Kidney capillary endothelial cell (primary cell): ENCODE measurements at regions not wholly inside any gene's neighbourhood (a gene's known extent, or its start where the extent isn't known, plus 50 kb on each side); places are given as distances from the start of the nearest gene placed in this dataset.

Experiments used
- DNase-seq: peaks from one replicate; pipeline ENCODE4 v3.0.0-alpha.2; 2018; ENCODE audit warnings: low spot score

DNA sequence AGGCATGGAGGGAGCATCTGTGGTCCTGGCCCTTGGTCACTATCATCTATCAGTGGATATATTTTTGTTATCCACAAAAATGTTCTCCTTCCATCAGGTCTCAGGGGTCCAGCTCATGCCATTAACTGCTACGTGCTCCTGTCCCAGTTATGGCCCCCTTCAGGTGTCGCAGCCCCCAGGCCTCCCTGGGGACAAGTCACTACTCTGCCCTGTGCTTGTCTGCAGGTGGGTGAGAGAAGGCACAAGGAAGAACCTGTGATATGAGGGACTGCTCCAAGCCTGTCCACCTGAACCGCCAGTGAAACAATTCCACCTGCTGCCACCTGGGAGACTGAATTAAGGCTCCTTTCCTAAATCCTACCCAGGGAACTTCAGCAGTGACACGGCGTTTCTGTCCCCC lies 229.6 kb upstream of the ID2 start:
- DNase-seq, result no peak

DNA sequence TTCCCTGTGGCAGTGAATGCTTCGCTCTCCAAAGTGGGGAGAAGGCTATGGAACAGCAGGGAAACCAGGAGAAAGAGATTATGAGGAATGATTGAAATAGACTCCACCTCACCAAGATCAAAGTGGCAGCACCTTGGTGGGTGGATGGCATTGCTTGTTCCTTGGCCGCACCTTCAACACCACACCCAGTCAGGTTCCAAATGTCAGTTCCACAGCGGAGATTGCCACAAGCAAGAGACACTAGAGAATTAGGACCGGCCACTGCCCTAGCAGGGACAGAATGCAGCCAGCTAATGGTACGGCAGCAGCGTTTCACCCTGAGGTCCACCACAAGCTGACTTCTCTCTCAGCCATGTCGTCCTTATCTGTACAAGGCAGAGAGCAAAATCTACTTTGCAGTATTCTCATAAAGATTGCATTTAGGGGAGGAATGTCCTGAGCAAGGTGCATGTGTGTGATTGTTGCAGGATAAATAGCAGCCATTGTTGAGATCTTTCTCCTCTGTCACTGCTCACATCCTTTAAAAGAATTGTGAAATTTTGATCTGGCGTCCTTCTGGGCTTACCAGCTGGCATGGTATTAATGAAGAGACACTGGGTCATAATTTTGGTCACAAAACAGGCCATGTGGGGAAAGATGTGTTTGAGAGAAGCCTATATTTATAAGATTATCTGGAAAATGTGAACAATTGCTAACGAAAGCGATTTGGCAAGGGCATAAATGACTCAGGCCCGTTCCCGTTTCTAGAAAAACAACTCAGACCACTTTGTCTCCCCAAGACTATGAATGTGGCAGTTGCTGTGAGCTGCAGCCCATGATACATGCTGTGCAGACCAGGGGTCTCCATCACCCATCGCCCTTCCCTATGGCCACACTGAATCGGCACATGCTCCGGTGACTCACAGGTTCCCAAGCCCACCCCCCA lies 228.6 kb upstream of the ID2 start:
- no peak for DNase-seq

DNA sequence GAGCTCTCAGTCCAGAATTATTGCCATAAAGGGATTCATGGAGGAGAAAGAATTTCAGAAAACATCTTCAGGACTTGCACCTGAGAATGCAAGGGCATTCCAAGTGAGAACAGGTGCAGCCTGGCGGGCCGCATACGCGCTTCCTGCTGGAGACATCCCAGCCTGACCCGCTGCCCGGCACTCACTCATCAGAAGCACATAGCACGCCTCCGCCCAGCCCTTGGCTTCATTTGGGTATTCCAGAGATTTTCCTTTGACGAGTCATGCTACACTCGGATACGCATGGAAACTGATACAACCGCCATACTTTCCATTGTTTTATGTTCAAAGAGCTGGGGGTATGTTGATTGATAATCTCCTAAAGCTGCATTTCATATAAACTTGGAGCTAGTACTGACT lies 228.0 kb upstream of the ID2 start:
- no peak for DNase-seq

DNA sequence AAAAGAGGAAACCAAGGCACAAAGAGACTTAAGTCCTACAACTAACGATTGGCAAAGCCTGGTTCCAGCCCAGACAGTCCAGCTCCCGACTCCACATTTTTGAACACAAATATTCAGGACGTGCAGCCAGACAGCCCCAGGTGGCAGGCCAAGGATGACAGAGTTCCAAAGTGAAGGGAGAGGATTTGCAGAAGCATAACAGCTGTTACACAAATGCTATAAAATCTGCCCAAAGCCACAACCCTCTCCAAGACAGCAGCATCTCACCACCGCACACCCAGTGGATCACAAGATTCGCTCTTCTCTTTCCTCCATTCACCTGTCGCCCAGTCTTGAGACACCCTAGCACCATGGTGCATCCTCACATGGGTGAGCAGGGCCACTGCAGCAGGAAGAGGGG lies 227.1 kb upstream of the ID2 start:
- no peak for DNase-seq

DNA sequence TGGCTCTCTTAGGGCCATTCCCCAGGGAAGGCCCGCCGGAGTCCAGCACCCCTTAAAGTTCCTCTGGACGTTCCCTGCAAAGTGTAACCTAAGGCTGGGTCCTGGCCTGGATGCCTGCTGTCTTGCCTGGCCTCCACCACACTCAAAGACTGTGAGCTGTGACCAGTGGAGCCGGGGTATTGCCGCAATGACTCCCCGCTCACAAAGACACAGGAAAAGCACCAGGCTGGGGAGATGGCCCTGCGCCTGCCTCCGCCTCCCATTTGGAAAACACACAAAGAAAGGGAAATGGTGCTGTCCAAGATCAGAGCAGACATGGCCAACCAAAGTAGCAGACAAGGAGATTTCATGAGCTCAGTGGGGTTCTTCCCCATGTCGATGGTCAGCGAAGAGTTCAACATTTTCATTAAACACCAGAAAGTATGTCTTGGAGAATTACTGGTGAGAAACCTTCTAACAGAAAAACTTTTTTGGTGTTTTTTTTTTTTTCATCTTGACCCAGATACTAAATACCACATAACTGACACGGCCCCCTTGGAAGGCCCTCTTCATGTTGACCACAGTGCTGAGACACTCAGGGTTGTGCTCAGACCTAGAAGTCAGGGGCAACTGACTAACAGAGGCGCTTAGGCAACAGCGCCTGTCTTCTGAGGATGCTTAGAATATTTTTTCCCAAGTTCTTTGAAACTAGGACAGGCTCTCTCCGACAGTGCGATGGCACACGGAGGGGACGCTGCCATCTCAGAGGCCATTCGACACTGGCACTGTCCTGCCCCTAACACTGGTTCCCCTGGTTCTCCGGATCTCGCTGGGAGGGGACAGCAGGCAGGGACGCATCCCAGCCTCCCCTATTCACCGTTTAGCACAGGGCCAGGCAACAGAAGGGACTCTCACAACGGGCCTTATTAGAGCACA lies 226.4 kb upstream of the ID2 start:
- DNase-seq, result no peak

DNA sequence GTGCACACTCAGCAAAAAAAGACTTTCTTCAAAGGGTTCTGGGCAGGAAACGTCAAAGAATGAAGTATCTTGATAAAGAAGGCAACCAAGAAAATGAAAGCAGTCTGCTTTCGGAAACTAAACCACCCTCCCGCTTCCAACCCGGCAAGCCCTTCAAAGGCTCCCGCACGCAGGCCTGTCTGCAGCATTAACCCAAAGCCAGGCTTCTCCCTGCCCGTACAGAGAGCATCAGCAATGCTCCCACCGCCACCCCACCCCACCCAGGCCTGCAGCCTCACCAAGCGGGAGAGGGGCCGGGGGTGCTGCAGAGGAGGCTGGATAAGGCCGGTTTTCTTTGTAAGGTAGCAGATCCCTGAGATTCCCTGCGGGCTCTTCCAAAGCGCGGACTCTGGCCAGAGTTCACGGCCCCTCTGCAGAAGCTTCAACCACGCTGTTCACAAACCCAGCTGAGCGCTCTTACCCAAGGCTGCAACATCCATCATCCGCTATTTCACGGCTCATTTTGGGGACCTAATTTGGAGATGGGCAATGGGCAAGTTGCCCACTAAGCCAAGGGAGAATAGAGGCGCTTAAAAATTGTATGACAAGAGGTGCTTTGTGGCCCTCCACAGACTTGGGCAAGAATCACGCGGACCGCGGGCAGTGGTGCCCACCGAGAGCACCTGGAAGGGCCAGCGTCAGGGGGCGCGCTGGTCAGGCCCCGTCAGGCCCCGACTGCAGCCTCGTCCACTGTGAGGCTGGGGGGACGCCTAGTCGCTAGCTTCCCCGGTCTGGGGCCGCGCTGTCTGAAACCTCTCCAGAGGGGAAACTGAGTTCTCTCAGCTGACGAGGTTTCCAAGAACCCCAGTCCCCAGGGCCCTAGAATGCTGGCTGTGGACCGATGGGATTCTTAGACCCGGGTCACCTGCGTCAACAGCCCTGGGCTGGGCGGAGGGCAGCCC lies 225.4 kb upstream of the ID2 start:
- DNase-seq, result no peak

DNA sequence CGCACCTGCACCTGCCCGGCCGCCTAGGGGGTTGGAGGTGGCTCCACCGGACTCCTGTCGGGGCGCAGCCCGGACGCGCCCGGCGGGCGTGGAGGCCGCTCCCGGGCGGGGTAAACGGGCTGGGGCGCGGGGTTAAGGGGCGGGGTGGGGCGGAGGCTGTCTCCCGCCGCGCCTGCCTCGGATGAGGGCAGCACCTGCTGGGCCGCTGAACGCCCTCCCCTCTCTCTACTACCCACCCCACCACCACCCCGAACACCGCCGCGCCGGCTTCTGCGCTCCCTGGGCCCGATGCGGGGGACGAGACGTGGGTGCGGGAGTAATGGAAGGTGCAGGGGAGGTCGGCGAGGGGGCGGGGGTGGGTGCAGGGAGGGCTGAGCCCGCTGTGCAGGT lies 224.8 kb upstream of the ID2 start:
- no peak for DNase-seq

DNA sequence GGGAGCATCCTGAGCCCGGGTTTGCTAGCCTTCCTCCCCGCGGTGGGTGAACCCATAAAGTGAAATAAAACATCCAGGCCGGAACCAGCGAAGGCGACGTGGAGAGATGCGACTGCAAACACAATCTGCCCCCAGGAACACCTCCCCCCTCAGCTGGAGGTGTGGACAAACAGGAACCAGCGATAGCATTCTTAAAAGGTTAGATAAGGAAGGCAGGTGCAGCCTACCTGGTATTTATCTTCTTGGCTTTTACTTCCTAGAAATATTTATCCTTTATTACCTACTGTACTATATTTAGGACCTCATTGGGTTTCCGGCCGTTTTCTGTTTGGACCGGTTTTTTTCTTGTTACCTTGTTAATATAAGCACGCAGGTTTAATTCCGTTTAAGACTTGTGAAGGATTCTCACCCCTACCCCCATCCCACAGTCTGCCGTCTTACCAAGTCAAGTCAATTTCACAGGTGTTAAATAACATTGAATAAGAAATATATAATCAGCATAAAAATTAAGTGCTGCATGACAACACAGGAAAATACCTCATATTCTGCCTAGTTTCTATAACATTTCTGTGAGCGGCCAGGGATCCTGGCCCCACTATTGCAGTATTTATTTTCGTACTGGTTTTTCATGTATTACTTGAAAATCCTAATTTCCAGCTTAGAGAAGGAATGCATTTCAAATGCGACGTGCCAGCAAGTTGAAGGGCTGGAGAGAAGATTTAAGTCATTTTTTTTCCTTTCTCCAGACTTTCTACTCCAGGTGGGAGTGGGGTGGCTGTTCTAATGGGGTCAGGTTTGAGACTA lies 224.0 kb upstream of the ID2 start:
- DNase-seq, result no peak

DNA sequence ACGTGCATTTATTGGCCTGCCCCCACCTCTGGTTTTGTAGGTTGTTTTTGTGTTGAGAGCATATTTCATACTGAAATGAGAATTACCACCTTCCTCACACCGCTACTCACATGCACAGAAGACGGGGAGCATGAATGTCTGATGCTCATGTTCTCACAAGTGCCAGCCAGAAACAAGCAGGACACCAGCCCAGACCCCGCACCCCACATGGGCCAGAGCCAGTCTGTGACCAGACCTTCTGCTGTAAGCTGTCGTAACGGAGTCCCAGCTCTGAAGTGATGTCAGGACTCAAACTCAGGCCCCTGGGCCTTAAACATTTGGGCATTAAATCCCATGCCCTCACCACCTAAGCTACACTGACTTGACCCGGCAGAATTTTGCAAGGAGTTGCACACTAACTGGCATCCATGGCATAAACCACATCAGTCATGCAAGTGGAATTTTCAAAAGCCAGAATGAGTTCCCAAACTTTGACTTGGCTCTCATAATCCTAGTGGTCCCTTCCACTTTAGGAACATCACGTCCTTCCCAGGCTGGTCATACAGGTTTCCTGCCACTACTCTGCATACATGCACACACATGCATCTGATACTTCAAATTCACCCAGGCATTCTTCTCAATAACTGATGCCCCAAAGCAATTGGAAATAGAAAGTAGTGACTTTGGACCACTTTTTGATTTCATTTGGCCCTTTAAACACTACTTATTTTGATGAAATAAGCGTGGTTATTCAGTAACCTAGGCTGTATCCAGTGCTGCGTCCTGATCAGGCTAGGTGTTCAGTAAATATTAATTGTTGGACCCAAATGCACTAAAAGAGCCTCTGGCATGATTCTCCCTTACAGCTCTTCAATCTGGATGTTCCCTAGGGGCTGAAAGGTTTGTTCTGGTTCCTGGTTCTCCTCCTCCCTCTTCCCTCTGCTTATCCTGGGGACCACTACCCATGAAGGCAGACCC lies 223.1 kb upstream of the ID2 start:
- DNase-seq, result no peak

DNA sequence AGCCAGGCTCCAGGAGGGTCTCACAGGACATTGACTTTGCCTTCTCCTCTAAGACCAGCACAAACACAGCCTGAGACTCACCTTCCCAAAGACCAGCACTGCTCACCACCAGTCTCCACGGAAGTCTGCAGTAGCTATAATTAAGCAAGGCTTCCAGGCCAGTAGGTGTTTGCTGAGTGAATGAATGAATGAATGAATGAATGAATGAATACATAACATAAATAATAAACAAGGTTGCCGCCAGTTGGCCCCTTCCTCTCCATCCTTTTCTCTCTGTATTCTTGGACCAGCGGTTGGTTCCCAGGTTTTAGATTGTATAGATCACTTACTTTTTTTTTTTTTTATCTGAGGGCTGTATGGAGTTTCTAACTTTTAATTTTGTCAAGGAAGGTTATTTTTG lies 222.4 kb upstream of the ID2 start:
- no peak for DNase-seq

DNA sequence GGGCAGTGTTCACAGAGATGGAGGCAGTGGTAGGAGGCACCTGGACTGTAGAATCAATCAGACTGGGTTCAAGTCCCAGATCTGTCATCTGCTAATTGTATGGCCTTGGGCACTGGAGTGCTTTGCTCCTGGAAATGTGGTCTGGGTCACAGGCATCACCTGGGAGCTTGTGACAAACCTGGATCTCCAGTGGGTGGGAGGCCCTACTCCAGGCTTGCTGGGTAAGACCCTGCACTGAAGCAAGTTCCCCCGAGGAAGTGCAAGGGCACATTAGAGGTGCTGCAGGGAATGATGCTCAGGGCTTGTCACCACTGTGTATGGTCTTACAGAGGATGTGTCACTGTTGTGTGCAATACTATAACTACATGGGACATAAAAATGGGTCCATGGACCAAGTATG lies 220.5 kb upstream of the ID2 start:
- DNase-seq, result no peak

DNA sequence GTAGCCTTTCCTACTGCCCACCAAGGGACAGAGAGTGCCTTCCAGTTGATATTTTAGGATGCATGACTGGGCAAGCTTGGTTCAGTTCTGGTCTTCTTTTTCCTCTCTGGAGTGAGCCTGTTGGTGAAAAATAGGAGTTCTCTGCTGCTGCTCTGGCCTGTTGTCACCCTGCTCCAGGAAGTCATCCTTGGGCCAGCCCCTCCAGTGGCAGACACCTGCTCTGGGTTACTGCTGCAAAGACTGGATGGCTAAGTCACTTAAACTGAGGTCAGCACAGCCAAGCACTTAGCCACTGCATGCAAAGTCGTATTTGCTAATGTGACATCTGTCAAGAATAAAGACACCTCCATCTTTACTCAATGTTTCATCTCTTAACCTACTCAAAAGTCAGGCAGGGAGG lies 219.6 kb upstream of the ID2 start:
- DNase-seq, result no peak

DNA sequence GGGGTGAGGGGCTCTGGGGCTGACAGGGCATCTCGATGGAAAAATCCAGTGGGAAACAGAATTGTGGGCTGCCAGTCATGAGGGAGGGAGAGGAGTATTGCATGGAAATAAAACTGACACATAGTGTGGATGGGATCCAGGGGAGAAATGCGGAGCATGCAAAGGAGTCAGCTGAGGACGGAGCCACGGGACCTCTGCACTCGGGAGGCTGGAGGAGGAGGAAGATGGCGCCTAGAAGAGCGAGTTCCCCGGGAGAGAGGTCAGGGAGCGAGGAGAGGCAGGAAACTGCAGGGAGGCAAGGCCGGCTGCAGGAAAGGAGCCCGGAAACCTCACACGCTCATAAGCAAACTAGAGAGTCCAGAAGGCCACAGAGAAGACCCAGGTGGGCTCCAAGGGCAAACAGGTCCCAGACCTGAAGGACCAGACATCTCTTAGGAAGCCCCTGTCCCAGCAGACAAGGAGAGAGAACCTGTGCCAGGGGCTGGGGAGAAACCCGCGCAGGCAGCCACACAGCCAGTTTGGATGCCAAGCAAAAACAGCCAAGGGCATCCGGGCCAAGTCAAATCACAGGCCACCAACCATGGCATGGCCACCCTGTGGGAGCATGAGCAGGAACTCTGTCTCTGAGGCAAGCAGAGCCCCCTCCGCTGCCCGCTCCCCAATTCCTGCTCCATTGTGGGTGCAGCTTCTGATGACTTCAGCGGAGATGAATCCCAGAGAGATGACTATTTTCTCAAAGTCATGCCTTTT lies 218.8 kb upstream of the ID2 start:
- DNase-seq, result no peak

DNA sequence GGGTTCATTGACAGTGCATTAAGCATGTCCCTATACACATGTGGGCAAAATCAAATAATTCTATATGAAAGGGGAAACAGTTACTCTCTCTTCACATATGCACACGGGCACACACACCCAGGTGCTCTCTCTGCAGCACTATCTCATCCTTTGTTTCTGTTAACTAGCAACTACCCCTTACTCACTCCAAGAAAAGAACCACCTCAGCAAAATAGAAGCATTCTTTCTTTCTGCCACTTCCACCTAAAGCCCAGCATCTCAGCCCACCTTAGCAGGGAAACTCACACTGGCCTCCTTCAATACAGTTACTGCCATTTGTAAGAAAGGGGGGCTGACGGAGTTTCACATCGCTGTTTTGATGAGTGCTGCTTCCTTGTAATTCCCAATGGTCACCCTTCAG lies 216.3 kb upstream of the ID2 start:
- no peak for DNase-seq

DNA sequence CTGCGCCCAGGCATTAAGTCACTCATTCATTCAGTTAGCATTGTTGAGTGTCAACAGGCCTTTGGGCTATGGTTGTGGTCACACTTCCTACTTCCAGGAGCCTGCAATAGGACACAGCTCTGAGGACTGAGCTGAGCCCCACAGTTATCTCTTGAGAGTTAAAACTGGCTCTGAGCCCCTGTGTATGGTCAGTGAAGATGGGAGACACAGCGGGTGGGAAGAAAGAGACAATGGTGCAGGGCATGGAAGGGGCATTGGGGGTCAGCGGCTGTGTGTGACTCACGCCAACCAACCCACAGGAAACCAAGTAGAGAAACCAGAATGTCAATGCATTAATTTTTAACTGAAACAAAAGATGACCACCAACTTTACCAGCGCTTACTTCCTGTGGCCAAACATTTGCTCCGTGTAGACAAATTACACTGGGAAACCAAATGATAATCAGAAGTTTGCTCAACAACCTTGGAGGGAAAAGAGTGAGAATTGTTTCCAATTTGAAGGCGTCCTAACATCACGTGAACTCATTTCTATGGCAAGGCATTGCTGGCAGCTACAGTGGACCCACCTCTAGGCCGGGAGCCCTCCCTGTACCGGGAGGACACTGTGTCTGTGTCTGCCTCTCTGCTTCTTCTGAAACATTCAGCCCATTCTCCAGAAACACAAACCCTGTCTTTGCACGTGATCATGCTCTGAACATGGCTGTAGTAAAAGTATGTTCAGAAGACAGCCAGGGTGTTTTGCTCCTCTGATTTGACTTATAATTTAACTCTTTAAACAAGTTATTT lies 212.0 kb upstream of the ID2 start:
- DNase-seq, result no peak

DNA sequence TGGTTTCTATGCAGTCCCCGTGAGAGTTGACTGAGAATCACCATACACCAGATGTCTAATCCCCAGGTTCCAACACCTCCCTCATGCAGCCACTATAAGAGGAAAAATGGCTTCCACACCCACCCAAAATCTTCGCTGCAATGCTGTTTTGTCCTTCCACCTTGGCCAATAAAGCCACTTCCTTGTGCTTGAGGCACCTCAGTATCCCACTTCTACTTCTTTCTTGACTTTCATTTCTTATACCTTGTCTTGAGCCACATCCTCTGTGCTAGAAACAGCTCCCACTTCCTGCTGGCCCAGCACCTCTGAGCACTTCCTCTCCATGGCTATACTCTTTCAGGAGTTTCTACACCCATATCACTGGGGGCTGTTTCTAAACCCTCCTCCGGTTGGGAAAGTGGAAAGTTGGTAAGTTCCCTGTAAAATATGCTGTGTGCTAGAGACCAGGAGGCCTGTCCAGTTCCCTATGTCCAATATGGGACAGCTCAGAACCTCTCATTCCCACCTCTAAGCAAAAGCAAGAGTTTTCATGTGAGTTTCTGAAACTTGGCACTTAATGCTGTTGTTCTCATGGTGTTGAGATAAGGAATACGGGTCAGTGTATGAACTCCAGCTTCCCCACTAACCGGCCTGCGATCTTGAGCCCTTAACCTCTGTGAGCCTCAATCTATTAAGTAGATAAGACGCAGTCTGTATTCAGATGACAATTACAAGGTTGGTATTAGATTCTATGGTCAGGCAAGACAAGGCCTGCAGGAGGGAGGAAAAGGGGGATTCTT lies 209.1 kb upstream of the ID2 start:
- DNase-seq, result no peak

DNA sequence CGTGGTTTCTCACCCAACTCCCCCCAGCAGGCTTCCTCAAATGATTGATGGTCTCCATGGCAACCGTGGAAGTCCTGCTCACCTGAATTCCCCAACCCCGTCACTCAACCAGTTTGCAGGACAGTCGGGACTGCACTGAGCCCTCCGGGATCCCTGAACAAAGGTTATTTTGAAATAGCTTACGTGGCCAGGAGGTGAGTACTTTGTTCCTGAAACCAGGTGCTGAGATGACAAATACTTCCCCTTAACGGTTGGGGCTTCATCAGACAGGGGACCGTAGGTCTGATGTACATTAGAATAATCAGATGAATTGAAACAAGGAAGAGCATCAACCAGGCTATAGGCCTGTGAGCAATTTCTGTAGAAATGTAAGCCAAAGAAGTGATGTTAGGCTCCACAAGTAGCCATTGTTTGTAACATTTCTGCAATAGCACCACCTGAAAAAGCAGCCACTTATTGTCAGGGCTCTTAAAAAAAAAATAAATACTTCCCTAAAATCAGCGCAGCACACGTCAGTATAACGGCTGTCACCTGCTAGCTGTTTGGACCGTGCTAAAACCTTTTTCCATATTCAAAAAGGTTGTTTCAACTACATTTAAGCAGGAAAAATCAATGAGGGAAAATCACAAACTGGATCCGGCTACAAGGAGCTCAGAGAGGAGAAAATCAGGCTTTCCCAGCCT lies 206.4 kb upstream of the ID2 start:
- no peak for DNase-seq
